ENCODE measurements at regions not wholly inside any gene's neighbourhood (a gene's known extent, or its start where the extent isn't known, plus 50 kb on each side); places are given as distances from the start of the nearest gene placed in this dataset.

DNA sequence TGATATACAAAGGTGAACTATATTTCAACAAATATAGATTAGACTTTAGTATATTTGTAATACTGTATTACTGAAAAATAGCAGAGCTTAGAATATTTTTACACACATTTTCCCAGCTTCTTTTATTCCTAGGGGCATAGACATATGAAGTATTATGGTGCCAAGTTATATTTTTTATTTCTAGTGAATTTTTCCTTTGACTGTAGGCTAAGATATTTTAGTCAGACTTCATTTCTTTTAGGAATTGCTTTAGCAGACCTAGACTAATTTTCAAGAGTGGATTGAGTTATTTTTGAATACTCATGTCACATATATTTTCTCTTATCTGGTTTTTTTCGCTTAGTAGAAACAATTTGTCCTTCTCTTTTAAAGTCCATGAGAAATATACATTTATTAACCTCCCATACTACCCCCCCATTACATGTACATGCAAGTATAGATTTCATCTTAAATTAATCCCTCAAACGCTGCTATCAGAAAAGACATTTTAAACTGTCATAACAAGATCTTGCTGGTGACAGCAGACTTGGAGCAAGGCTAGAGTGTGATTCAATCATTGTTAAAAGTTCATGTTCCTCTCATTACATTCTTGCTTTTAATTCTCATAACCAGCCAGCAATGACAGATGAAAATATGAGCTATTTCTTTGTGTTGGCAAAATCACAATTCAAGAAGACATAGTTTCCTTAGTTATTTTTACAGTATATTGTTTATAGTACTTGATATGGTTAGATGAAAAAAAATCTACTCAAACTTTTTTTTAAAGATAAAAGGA is 456.1 kb downstream of the AEBP2 start:
- Histone ChIP-seq H3K4me2 (ENCODE audit: low read depth, low read length, poor library complexity, severe bottlenecking) (no peak overlapping the region), H4K20me1 (ENCODE audit: insufficient read depth, low read length, poor library complexity, severe bottlenecking) (no peaks in the 10 kb centered on the region), H2AFZ (ENCODE audit: low read length) (no peak overlapping the region), H3K4me3 (ENCODE audit: low read length, poor library complexity, severe bottlenecking) (no peak overlapping the region), H3K36me3 (ENCODE audit: insufficient read depth, low read length) (no peaks in the 10 kb centered on the region), H3K9ac (ENCODE audit: low read depth, low read length, poor library complexity, severe bottlenecking) (no peak overlapping the region), H3K27me3 (ENCODE audit: insufficient read depth, low read length, poor library complexity, severe bottlenecking) (no peaks in the 10 kb centered on the region), H3K9me3 (ENCODE audit: insufficient read depth, low read depth, low read length) (no peaks in the 10 kb centered on the region), H3F3A (ENCODE audit: low read depth) (no peaks in the 10 kb centered on the region), H3K9me2 (replicated peaks; ENCODE audit: low read depth, low read length) (no peaks in the 10 kb centered on the region), H3K4me1 (ENCODE audit: insufficient read depth, low read length, poor library complexity, severe bottlenecking) (no peaks in the 10 kb centered on the region), H3K79me2 (ENCODE audit: insufficient read depth, low read length) (no peaks in the 10 kb centered on the region)
- TF ChIP-seq, protein P1, sequence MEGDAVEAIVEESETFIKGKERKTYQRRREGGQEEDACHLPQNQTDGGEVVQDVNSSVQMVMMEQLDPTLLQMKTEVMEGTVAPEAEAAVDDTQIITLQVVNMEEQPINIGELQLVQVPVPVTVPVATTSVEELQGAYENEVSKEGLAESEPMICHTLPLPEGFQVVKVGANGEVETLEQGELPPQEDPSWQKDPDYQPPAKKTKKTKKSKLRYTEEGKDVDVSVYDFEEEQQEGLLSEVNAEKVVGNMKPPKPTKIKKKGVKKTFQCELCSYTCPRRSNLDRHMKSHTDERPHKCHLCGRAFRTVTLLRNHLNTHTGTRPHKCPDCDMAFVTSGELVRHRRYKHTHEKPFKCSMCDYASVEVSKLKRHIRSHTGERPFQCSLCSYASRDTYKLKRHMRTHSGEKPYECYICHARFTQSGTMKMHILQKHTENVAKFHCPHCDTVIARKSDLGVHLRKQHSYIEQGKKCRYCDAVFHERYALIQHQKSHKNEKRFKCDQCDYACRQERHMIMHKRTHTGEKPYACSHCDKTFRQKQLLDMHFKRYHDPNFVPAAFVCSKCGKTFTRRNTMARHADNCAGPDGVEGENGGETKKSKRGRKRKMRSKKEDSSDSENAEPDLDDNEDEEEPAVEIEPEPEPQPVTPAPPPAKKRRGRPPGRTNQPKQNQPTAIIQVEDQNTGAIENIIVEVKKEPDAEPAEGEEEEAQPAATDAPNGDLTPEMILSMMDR (conservative IDR thresholded peaks at IDR 0.05; ENCODE audit: low read length) = no peak
- no peak for TF ChIP-seq EZH2phosphoT487 (IDR thresholded peaks at IDR 0.05; ENCODE audit: borderline replicate concordance)

DNA sequence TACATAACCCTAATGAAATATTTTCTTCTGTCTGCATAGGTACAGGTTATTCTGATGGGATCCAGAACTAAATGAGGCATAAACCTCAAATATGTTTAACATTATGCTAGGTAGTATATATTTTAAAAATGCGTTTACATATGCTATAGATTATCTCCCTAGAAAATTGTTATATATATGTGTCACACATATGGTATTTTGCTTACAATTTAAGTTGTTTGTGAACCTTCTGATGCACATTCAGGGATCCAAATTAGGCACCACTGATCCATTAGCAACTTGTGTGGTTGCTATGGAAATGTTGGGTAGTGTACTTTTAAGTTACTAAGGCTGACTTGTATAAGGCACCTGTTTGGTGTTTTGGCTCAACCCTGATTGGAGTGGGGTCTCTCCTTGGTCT is 456.7 kb downstream of the AEBP2 start:
- Histone ChIP-seq H3F3A (ENCODE audit: low read depth) (no peaks in the 10 kb centered on the region), H3K4me1 (ENCODE audit: insufficient read depth, low read length, poor library complexity, severe bottlenecking) (no peaks in the 10 kb centered on the region), H3K36me3 (ENCODE audit: insufficient read depth, low read length) (no peaks in the 10 kb centered on the region), H3K4me3 (ENCODE audit: low read length, poor library complexity, severe bottlenecking) (no peak overlapping the region), H3K9me3 (ENCODE audit: insufficient read depth, low read depth, low read length) (no peaks in the 10 kb centered on the region), H3K79me2 (ENCODE audit: insufficient read depth, low read length) (no peaks in the 10 kb centered on the region), H3K9me2 (replicated peaks; ENCODE audit: low read depth, low read length) (no peaks in the 10 kb centered on the region), H3K9ac (ENCODE audit: low read depth, low read length, poor library complexity, severe bottlenecking) (no peak overlapping the region), H3K27me3 (ENCODE audit: insufficient read depth, low read length, poor library complexity, severe bottlenecking) (no peaks in the 10 kb centered on the region), H3K4me2 (ENCODE audit: low read depth, low read length, poor library complexity, severe bottlenecking) (no peak overlapping the region), H2AFZ (ENCODE audit: low read length) (0 out of 2 replicates have a peak overlapping the region, but pooled peaks have one; percentile 16), H4K20me1 (ENCODE audit: insufficient read depth, low read length, poor library complexity, severe bottlenecking) (no peaks in the 10 kb centered on the region)
- no peak for TF ChIP-seq EZH2phosphoT487 (IDR thresholded peaks at IDR 0.05; ENCODE audit: borderline replicate concordance)
- TF ChIP-seq, protein P1 (conservative IDR thresholded peaks at IDR 0.05; ENCODE audit: low read length) = no peak

DNA sequence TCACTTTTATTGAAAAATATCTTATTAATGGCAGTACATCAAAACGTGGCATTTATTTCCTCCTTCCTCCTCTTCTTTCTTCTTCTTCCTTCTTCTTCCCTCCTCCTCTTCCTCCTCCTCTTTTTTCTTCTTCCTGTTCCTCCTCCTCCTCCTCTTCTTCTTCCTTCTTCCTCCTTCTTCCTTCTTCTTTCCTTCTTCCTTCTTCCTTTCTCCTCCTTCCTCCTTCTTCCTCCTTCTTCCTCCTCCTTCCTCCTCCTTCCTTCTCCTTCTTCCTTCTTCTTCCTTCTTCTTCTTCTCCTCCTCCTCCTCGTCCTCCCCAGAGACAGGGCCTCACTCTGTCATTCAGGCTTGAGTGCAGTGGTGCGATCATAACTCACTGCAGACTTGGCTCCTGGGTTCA is 457.2 kb downstream of the AEBP2 start:
- H3K9me3 ChIP-seq (ENCODE audit: insufficient read depth, low read depth, low read length) = no peaks in the 10 kb centered on the region
- H3K9me2 ChIP-seq (replicated peaks; ENCODE audit: low read depth, low read length) = no peaks in the 10 kb centered on the region
- TF ChIP-seq, protein P1 (conservative IDR thresholded peaks at IDR 0.05; ENCODE audit: low read length) = no peak
- TF ChIP-seq EZH2phosphoT487 (IDR thresholded peaks at IDR 0.05; ENCODE audit: borderline replicate concordance) = no peak

More for the DNA sequence above, 457.2 kb downstream of the AEBP2 start:
- Histone ChIP-seq H2AFZ (ENCODE audit: low read length) (0 out of 2 replicates have a peak overlapping the region, but pooled peaks have one; percentile 16), H3K36me3 (ENCODE audit: insufficient read depth, low read length) (no peaks in the 10 kb centered on the region), H3K79me2 (ENCODE audit: insufficient read depth, low read length) (no peaks in the 10 kb centered on the region), H3K4me1 (ENCODE audit: insufficient read depth, low read length, poor library complexity, severe bottlenecking) (no peaks in the 10 kb centered on the region), H3K4me2 (ENCODE audit: low read depth, low read length, poor library complexity, severe bottlenecking) (no peak overlapping the region), H3F3A (ENCODE audit: low read depth) (no peaks in the 10 kb centered on the region), H3K4me3 (ENCODE audit: low read length, poor library complexity, severe bottlenecking) (no peak overlapping the region), H4K20me1 (ENCODE audit: insufficient read depth, low read length, poor library complexity, severe bottlenecking) (no peaks in the 10 kb centered on the region), H3K9ac (ENCODE audit: low read depth, low read length, poor library complexity, severe bottlenecking) (no peak overlapping the region), H3K27me3 (ENCODE audit: insufficient read depth, low read length, poor library complexity, severe bottlenecking) (no peaks in the 10 kb centered on the region)
